Tibial nerve (tissue), 4 donors: ENCODE measurements at regions not wholly inside any gene's neighbourhood (a gene's known extent, or its start where the extent isn't known, plus 50 kb on each side); places are given as distances from the start of the nearest gene placed in this dataset.

Experiments used
- EP300 ChIP-seq, 2 donors: sonication (generic); formaldehyde crosslinking; IDR thresholded peaks; one replicate each; pipeline ENCODE4 v1.6.1; 2017; ENCODE audit warnings: antibody characterized with exemption in 2 of 2, mild to moderate bottlenecking in 1 of 2
- POLR2A ChIP-seq, 2 donors: fragments of 450-650 bp; IDR thresholded peaks; one replicate each; pipeline ENCODE4 v1.6.1; 2017; ENCODE audit warnings: antibody characterized with exemption in 2 of 2, mild to moderate bottlenecking in 2 of 2, moderate library complexity in 2 of 2
- TF ChIP-seq, protein P1 (sequence below), 5 experiments: fragments of 200-600 bp in 3 of 5; fragments of 450-650 bp in 2 of 5; sonication (generic) in 3 of 5; IDR thresholded peaks; one replicate each; pipeline ENCODE4 v1.5.1; 2016 to 2019; ENCODE audit warnings: antibody characterized with exemption in 5 of 5, mild to moderate bottlenecking in 3 of 5, moderate library complexity in 2 of 5

DNA sequence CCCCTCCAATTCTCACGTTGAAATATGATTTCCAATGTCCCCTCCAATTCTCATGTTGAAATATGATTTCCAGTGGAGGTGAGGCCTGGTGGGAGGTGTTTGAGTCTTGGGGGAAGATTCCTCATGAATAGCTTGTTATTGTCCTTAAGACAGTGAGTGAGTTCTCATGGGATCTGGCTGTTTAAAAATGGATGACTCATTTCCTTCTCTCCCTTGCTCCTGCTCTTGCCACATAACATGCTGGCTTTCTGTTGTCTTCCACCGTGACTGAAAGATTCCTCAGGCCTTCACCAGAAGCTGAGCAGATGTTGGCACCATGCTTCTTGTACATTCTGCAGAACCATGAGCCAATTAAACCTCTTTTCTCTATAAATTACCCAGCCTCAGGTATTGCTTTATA lies 346.8 kb upstream of the TECRL start:
- TF ChIP-seq, protein P1, sequence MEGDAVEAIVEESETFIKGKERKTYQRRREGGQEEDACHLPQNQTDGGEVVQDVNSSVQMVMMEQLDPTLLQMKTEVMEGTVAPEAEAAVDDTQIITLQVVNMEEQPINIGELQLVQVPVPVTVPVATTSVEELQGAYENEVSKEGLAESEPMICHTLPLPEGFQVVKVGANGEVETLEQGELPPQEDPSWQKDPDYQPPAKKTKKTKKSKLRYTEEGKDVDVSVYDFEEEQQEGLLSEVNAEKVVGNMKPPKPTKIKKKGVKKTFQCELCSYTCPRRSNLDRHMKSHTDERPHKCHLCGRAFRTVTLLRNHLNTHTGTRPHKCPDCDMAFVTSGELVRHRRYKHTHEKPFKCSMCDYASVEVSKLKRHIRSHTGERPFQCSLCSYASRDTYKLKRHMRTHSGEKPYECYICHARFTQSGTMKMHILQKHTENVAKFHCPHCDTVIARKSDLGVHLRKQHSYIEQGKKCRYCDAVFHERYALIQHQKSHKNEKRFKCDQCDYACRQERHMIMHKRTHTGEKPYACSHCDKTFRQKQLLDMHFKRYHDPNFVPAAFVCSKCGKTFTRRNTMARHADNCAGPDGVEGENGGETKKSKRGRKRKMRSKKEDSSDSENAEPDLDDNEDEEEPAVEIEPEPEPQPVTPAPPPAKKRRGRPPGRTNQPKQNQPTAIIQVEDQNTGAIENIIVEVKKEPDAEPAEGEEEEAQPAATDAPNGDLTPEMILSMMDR (IDR thresholded peaks at IDR 0.05), result no peak
- TF ChIP-seq POLR2A (IDR thresholded peaks at IDR 0.05), result no peak
- no peak for TF ChIP-seq EP300 (IDR thresholded peaks at IDR 0.05)
